GM12878 (cell line): ENCODE measurements at regions not wholly inside any gene's neighbourhood (a gene's known extent, or its start where the extent isn't known, plus 50 kb on each side); places are given as distances from the start of the nearest gene placed in this dataset.

Experiments used
- ATAC-seq: fragments of 200-7000 bp; cut with Tn5 transposase; 3 replicates; pipeline ENCODE4 v1.9.1; 2020; ENCODE audit warnings: mild to moderate bottlenecking, moderate library complexity
- BruUV-seq: library from RNA; stranded (reverse); fragments of 400-500 nt; replicated peaks from 2 replicates; lab custom pipeline; 2021; lab: Mats Ljungman, UMichigan
- CTCF ChIA-PET: fragments of 300-600 bp; sonication (Branson Sonifier 250); formaldehyde crosslinking; extraction: SDS; loops from one replicate; lab custom pipeline; 2021; ENCODE audit warnings: inconsistent platforms; lab: Yijun Ruan, JAX
- POLR2A ChIA-PET: fragments of 350-600 bp; formaldehyde crosslinking; extraction: SDS; loops from one replicate; lab custom pipeline; 2021; ENCODE audit warnings: inconsistent platforms; lab: Charles Lee
- RAD21 ChIA-PET: fragments of 300-600 bp; sonication (Branson Sonifier 250); formaldehyde crosslinking; loops from one replicate; lab custom pipeline; 2023; ENCODE audit warnings: antibody characterized with exemption; ENCODE audit not compliant: unreplicated experiment; lab: Charles Lee
- SMC1A ChIA-PET: fragments of 300-600 bp; sonication (Branson Sonifier 250); formaldehyde crosslinking; loops from one replicate; lab custom pipeline; 2023; ENCODE audit not compliant: unreplicated experiment, uncharacterized antibody; lab: Charles Lee
- DNase-seq: peaks from one replicate; pipeline ENCODE4 v3.0.0-alpha.2; 2011; ENCODE audit warnings: low read depth, low spot score
- FAIRE-seq: peaks from 3 replicates; lab custom pipeline; 2011; peaks lifted over from hg19 to GRCh38; lab: Jason Lieb, UNC
- H2AFZ ChIP-seq: 2 replicates; pipeline ENCODE4 v1.6.0; 2011; ENCODE audit warnings: low read depth, low read length, control low read depth; ENCODE audit not compliant: control insufficient read depth
- H3K27ac ChIP-seq: 2 replicates; pipeline ENCODE4 v1.5.1; 2011; ENCODE audit warnings: control low read depth; ENCODE audit not compliant: control insufficient read depth, insufficient read depth
- H3K27me3 ChIP-seq, 2 experiments: replicated peaks in 1 of 2; 2 replicates each; pipeline versions ENCODE4 v1.6.0 to v1.6.1; 2011; ENCODE audit warnings: low read length in 1 of 2; ENCODE audit not compliant: control insufficient read depth in 2 of 2, insufficient read depth in 2 of 2
- H3K36me3 ChIP-seq, 2 experiments: 2 replicates each; pipeline ENCODE4 v1.5.1; 2011; ENCODE audit warnings: low read length in 1 of 2; ENCODE audit not compliant: control insufficient read depth in 2 of 2, insufficient read depth in 2 of 2
- H3K4me1 ChIP-seq: 2 replicates; pipeline ENCODE4 v1.6.1; 2011; ENCODE audit warnings: mild to moderate bottlenecking, low read length, moderate library complexity, mixed read lengths; ENCODE audit not compliant: control insufficient read depth, insufficient read depth
- H3K4me2 ChIP-seq: 2 replicates; pipeline ENCODE4 v1.6.0; 2011; ENCODE audit warnings: control low read depth; ENCODE audit not compliant: control insufficient read depth, insufficient read depth
- H3K4me3 ChIP-seq: fragments of 200-600 bp; sonication (generic); 2 replicates; pipeline ENCODE4 v1.5.1; 2016
- H3K79me2 ChIP-seq: 2 replicates; pipeline ENCODE4 v1.6.0; 2011; ENCODE audit warnings: low read length; ENCODE audit not compliant: control insufficient read depth, insufficient read depth
- H3K9ac ChIP-seq: 2 replicates; pipeline ENCODE4 v1.8.0; 2011; ENCODE audit warnings: low read length, control low read depth, mixed read lengths; ENCODE audit not compliant: control insufficient read depth, insufficient read depth
- H3K9me3 ChIP-seq: replicated peaks from 3 replicates; pipeline ENCODE4 v1.5.1; 2011; ENCODE audit warnings: mild to moderate bottlenecking, low read length; ENCODE audit not compliant: control insufficient read depth, insufficient read depth
- H4K20me1 ChIP-seq: 2 replicates; pipeline ENCODE4 v1.6.0; 2011; ENCODE audit not compliant: control insufficient read depth, insufficient read depth
- ASH2L ChIP-seq: fragments of 300-600, 200-600 bp; sonication (generic); IDR thresholded peaks from 2 replicates; pipeline ENCODE4 v1.6.1; 2017; ENCODE audit warnings: low read depth, mild to moderate bottlenecking, borderline replicate concordance
- BACH1 ChIP-seq: fragments of 450-650 bp; IDR thresholded peaks from 2 replicates; pipeline ENCODE4 v1.6.1; 2017; ENCODE audit warnings: mild to moderate bottlenecking, borderline replicate concordance
- EZH2 ChIP-seq: IDR thresholded peaks from 2 replicates; pipeline ENCODE4 v1.6.1; 2012; ENCODE audit warnings: low read depth, mild to moderate bottlenecking, control low read depth, inconsistent platforms, low read length, borderline replicate concordance; ENCODE audit not compliant: control insufficient read depth
- FOS ChIP-seq: IDR thresholded peaks from 3 replicates; pipeline ENCODE4 v1.6.1; 2011; ENCODE audit warnings: borderline replicate concordance; ENCODE audit not compliant: insufficient read length; ENCODE audit errors: extremely low read depth
- JUND ChIP-seq: IDR thresholded peaks from 2 replicates; pipeline ENCODE4 v1.6.1; 2012; ENCODE audit warnings: low read depth, mild to moderate bottlenecking, low read length, improper control_type of control experiment, moderate library complexity
- KLF5 ChIP-seq: fragments of 450-650 bp; IDR thresholded peaks from 2 replicates; pipeline ENCODE4 v1.6.1; 2014; ENCODE audit warnings: mild to moderate bottlenecking; ENCODE audit not compliant: partially characterized antibody
- MTA3 ChIP-seq: IDR thresholded peaks from 2 replicates; pipeline ENCODE4 v1.6.1; 2012; ENCODE audit warnings: low read length, inconsistent platforms, borderline replicate concordance
- RCOR1 ChIP-seq: conservative IDR thresholded peaks from 2 replicates; pipeline ENCODE4 v1.6.1; 2012; ENCODE audit warnings: low read depth, low read length, improper control_type of control experiment
- SUZ12 ChIP-seq: fragments of 200-600 bp; sonication (generic); IDR thresholded peaks from one replicate; pipeline ENCODE4 v1.6.1; 2018; ENCODE audit warnings: antibody characterized with exemption, mild to moderate bottlenecking; ENCODE audit not compliant: unreplicated experiment
- TAF1 ChIP-seq: IDR thresholded peaks from 2 replicates; pipeline ENCODE4 v1.6.1; 2011; ENCODE audit warnings: mild to moderate bottlenecking, low read depth, low read length, borderline replicate concordance
- ZBED1 ChIP-seq: IDR thresholded peaks from 2 replicates; pipeline ENCODE4 v1.6.1; 2016; ENCODE audit warnings: borderline replicate concordance
- WGBS: methylation state at CpG from one replicate; pipeline ENCODE4 v1.1.6; 2016; ENCODE audit warnings: low lambda C conversion rate; ENCODE audit not compliant: insufficient replicate concordance, insufficient coverage; ENCODE audit errors: missing lambda C conversion rate; 5-methylcytosine and 5-hydroxymethylcytosine counted together
- in situ Hi-C: fragments of 300-500 bp; cut with MboI; formaldehyde crosslinking; loops from 9 replicates; pipeline ENCODE4 v1.14.3; 2018; ENCODE audit warnings: mixed read lengths
- intact Hi-C: fragments of 100-400 bp; cut with micrococcal nuclease; formaldehyde crosslinking; loops from one replicate; pipeline ENCODE4 v1.14.2; 2022; ENCODE audit not compliant: unreplicated experiment
- TF ChIP-seq, protein P1 (sequence below): fragments of 450-650 bp; IDR thresholded peaks from 2 replicates; pipeline ENCODE4 v1.6.1; 2017; ENCODE audit warnings: mild to moderate bottlenecking, moderate library complexity
- TF ChIP-seq, protein P2 (sequence below): IDR thresholded peaks from 2 replicates; pipeline ENCODE4 v1.6.1; 2012; ENCODE audit warnings: low read length, inconsistent platforms
- TF ChIP-seq, protein P3 (sequence below): IDR thresholded peaks from 2 replicates; pipeline ENCODE4 v1.6.1; 2012; ENCODE audit warnings: mild to moderate bottlenecking, low read depth, low read length

DNA sequence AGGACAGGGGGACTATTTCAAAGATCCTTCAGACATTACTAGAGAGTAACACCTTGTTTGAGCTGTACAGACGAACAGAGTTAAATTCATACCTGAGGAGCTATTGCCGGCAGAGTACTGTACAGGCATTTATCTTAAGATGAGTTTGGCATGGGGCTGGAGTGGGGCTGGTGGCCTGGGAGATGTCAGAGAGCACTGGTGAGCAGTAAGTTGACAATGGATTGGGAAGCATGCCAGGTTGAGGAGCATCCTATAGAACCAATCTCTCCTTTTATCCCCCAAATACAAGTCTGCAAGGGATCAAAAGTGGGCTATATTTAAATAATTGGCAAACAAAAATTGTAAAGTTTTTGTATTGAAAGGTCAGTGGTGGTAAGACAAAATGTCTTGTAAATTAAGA lies 58.6 kb downstream of the ADCYAP1 start:
- ATAC-seq = no peak
- no peak for FAIRE-seq
- Histone ChIP-seq H3K9me3 (no peaks in the 10 kb centered on the region), H4K20me1 (no peaks in the 10 kb centered on the region), H3K4me2 (no peak overlapping the region), H3K36me3 (no peaks in the 10 kb centered on the region), H3K9ac (no peak overlapping the region), H2AFZ (no peak overlapping the region), H3K4me1 (no peaks in the 10 kb centered on the region), H3K4me3 (no peak overlapping the region), H3K79me2 (no peaks in the 10 kb centered on the region), H3K27me3 (no peaks in the 10 kb centered on the region), H3K27ac (no peak overlapping the region)
- in situ Hi-C loops = loop anchor here (5.0 to 25.0 kb wide), 2 partner anchors 91 to 226 kb away; no protein-coding TSS in a partner anchor
- 16% methylated on average over 2 of the region's 2 CpGs for WGBS
- ChIA-PET POLR2A (no interaction called here), SMC1A (no interaction called here), CTCF (interaction anchor here (2.7 kb wide), 1 partner anchor 99 kb away, joined by 20 read pairs; no protein-coding TSS in a partner anchor), RAD21 (no interaction called here)
- no peak for DNase-seq
- no TSS peak for BruUV-seq
- intact Hi-C loops = no loop called here
- TF ChIP-seq, protein P1, sequence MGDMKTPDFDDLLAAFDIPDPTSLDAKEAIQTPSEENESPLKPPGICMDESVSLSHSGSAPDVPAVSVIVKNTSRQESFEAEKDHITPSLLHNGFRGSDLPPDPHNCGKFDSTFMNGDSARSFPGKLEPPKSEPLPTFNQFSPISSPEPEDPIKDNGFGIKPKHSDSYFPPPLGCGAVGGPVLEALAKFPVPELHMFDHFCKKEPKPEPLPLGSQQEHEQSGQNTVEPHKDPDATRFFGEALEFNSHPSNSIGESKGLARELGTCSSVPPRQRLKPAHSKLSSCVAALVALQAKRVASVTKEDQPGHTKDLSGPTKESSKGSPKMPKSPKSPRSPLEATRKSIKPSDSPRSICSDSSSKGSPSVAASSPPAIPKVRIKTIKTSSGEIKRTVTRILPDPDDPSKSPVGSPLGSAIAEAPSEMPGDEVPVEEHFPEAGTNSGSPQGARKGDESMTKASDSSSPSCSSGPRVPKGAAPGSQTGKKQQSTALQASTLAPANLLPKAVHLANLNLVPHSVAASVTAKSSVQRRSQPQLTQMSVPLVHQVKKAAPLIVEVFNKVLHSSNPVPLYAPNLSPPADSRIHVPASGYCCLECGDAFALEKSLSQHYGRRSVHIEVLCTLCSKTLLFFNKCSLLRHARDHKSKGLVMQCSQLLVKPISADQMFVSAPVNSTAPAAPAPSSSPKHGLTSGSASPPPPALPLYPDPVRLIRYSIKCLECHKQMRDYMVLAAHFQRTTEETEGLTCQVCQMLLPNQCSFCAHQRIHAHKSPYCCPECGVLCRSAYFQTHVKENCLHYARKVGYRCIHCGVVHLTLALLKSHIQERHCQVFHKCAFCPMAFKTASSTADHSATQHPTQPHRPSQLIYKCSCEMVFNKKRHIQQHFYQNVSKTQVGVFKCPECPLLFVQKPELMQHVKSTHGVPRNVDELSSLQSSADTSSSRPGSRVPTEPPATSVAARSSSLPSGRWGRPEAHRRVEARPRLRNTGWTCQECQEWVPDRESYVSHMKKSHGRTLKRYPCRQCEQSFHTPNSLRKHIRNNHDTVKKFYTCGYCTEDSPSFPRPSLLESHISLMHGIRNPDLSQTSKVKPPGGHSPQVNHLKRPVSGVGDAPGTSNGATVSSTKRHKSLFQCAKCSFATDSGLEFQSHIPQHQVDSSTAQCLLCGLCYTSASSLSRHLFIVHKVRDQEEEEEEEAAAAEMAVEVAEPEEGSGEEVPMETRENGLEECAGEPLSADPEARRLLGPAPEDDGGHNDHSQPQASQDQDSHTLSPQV = no peak
- TF ChIP-seq SUZ12 = no peak
- TF ChIP-seq, protein P2, sequence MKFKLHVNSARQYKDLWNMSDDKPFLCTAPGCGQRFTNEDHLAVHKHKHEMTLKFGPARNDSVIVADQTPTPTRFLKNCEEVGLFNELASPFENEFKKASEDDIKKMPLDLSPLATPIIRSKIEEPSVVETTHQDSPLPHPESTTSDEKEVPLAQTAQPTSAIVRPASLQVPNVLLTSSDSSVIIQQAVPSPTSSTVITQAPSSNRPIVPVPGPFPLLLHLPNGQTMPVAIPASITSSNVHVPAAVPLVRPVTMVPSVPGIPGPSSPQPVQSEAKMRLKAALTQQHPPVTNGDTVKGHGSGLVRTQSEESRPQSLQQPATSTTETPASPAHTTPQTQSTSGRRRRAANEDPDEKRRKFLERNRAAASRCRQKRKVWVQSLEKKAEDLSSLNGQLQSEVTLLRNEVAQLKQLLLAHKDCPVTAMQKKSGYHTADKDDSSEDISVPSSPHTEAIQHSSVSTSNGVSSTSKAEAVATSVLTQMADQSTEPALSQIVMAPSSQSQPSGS = no peak
- no peak for TF ChIP-seq EZH2
- no peak for TF ChIP-seq RCOR1
- no peak for TF ChIP-seq ASH2L
- TF ChIP-seq MTA3 = no peak
- TF ChIP-seq JUND = no peak
- no peak for TF ChIP-seq BACH1
- no peak for TF ChIP-seq FOS
- TF ChIP-seq TAF1 = no peak
- TF ChIP-seq ZBED1 = no peak
- TF ChIP-seq, protein P3, sequence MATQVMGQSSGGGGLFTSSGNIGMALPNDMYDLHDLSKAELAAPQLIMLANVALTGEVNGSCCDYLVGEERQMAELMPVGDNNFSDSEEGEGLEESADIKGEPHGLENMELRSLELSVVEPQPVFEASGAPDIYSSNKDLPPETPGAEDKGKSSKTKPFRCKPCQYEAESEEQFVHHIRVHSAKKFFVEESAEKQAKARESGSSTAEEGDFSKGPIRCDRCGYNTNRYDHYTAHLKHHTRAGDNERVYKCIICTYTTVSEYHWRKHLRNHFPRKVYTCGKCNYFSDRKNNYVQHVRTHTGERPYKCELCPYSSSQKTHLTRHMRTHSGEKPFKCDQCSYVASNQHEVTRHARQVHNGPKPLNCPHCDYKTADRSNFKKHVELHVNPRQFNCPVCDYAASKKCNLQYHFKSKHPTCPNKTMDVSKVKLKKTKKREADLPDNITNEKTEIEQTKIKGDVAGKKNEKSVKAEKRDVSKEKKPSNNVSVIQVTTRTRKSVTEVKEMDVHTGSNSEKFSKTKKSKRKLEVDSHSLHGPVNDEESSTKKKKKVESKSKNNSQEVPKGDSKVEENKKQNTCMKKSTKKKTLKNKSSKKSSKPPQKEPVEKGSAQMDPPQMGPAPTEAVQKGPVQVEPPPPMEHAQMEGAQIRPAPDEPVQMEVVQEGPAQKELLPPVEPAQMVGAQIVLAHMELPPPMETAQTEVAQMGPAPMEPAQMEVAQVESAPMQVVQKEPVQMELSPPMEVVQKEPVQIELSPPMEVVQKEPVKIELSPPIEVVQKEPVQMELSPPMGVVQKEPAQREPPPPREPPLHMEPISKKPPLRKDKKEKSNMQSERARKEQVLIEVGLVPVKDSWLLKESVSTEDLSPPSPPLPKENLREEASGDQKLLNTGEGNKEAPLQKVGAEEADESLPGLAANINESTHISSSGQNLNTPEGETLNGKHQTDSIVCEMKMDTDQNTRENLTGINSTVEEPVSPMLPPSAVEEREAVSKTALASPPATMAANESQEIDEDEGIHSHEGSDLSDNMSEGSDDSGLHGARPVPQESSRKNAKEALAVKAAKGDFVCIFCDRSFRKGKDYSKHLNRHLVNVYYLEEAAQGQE = no peak
- TF ChIP-seq KLF5 = no peak
